HG03108 (cell line): ENCODE measurements at regions not wholly inside any gene's neighbourhood (a gene's known extent, or its start where the extent isn't known, plus 50 kb on each side); places are given as distances from the start of the nearest gene placed in this dataset.

Experiments
- ATAC-seq: cut with Tn5 transposase; IDR thresholded peaks from one replicate; pipeline ENCODE4 v1.9.1; 2021; ENCODE audit warnings: moderate library complexity; ENCODE audit not compliant: unreplicated experiment

DNA sequence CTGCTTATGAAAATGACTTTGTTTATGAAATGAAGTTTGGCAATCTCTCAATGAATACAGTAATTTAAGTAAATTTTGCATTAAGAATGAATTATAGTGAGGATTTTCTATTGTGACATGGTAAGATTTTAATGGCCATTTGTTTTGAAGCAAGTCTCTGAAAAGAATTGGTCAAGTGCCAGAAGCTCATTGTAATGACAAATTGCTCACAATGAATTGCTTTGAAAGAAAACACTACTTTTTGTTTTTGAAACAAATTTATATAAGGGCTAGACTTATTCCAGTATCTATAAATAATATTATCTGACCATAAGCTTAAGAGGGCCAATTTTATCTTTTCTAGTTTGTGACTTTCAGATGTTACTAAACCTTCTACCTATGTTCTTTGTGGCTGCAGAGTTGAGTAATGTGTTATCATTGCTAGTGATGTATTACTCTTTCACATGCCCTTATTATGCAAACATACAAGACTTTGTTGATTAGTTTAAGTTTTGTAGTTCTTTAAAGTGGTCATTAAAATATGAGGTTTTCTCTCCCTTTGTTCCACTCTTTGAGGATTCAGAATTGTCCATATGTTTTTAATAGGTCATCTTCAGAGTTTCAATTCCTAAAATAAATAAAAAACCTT lies 93.0 kb upstream of the ZNF608 start:
- ATAC-seq = no peak

DNA sequence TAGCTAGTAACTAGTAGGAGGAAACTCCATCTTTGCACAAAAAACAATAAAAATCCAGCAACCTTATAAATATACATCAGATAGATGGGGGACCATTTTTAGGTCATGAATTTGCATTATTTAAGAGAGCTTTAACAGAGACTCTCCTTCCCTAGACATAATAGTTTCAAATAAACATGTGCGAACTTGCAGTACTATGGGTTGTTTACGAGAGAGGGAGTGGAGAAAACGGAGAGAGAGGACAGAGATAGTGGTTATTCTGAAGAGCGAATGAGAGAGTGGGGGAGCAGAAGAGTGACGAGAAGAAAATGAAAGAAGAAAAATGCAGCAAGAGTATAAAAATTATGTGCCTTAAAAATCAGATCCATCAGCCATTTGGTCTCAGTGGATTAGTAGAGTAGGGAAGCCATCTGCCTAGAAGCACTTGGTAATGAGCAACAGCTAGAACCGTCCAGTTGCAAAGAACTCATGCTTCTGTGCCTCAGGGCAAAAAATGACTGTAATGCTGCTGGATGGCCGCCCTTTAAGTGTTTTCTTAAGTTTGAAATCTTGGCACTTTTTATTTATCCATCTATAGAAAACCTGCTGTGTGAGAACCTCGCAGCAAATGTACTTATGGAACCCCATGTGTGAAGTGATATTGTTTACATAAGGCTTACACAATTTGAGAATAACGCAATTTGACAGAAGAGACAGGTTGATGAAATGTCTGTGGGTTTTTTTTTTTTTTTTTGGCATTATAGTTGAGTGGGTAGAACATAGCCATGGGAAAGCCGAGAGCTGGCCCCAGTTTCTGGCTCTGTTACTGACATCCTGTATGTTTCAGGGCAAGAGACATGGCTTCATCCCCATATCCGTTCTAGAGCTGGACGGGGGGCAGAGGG lies 95.6 kb upstream of the ZNF608 start:
- no peak for ATAC-seq

DNA sequence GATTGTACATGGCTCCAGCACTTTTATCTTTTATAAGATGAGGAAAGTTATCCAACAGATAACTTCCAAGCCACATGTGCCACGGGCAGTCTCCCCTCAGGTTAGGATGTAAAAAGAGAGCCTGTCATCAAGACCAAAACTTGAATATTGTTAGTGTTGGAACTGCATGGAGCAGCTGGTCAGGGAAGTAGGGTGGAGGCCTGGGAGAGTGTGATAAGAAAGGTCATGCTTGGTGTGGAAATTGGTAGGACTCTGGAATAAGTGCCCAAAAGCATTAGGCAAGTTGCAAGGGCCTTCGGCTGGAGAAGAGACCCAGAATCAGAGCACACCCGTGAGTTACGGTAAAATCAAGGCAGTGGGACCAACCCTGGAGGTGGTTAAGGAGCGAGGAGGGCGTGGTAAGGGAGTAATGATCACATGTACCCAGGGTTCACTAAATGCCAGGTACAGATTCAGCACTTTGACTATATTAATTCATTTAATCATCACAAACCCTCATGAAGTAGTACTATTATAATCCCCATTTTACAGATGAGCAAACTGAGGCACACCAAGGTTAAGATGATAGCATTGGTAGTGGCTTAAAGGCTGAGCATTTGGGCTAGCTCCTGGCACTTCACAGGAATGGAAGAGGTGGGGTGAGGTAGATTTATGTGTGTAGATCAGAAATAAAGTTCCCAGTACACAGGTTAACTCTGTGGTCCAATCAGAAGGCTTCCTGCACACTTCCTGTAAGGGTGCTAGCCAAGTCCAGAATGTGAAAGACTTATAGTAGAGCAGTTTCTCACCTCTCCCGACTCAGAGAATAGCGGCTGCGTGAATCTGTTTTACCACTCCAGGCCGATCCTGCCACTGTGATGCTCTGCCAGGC lies 96.5 kb upstream of the ZNF608 start:
- ATAC-seq = no peak

DNA sequence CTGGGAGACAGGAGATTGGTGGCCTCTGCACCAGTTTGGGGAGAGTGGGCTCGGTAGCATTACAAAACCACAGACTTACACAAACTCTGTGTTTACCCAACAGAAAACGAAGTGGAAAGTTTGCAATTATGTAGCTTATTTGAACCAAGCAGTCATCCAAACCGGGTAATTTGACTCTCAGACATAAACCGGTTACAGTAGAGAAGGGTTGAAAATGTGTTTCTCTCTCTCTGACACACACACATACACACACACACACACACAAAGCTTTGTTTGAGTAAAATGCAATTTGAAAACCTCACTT lies 97.1 kb upstream of the ZNF608 start:
- ATAC-seq = no peak

DNA sequence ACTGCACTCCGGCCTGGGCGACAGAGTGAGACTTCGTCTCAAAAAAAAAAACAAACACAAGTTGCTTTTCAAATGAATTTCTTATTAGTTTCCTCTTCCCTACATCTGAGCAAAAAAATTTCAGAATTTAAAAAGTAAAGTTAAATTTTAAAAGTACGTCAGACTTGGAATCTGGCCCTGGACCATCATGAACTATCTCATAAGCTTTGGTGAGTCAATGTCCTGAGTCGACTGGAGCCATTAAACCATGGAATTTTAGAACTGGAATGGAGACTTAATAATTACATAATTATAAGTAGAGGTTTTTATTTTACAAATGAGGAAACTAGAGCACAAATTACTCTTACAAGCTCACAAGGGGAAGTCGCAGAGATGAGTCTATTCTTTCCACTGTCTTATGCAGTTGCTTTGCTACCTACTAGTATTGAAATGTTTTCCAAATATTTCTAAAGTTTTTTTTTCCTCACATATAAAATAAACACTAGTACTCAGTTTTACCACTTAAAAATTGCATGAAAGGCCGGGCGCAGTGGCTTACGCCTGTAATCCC lies 98.0 kb upstream of the ZNF608 start:
- ATAC-seq = no peak

DNA sequence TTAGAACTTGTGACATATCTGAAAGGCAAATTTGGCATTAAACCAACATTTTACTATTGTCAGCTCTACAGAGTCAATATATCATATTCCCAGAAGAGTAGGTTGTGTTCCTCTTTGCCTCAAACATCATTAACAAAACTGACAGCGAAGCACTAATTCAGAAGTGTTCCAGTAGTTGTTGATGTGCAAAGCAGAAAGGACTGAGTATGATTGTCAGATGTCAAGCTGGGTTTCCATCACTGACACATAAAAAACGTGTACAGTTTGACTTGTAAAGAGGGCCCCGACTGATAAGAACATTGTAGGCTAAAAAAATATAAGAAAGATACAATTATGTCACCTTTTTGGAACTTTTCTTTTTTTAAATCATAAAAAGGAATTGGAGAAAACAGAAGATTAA lies 101.5 kb upstream of the ZNF608 start:
- no peak for ATAC-seq

DNA sequence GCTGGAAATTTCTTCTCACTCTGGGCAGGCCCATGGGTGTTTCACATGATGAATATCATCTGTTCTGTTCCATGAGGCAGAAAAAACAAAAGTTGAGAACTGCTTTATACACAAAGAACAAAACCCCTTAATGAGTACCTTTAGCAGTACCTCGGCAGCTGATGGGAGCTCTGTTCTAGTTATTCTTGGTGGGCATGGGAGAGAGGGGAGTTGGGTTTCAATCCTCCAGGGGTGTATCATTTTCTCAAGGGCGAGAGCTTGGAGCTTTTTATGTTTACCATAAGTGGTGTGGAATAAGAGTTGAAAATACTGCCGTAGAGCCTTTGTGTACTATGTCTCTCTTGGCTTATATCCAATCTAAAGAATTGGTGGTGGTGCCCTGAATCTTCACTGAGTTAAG lies 103.3 kb upstream of the ZNF608 start:
- no peak for ATAC-seq

DNA sequence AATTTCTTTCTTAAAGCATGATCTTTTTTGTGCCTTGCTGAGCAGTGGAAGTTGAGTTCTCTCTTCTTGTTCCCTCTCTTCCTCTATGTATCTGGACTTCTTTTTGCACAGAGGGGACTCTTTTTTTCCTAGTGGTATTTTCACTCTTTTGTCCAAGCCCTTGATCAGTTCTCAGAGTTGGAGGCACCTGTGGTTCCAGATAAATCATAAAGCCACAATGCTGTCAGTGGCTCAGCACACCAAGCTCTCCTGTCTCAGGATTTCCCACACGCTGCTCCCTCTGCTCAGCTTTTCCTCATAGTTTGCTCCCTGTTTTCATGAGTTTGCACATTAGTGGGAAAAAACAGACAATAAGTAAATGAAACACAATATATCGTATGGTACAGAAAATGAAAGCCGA lies 110.3 kb upstream of the ZNF608 start:
- no peak for ATAC-seq

DNA sequence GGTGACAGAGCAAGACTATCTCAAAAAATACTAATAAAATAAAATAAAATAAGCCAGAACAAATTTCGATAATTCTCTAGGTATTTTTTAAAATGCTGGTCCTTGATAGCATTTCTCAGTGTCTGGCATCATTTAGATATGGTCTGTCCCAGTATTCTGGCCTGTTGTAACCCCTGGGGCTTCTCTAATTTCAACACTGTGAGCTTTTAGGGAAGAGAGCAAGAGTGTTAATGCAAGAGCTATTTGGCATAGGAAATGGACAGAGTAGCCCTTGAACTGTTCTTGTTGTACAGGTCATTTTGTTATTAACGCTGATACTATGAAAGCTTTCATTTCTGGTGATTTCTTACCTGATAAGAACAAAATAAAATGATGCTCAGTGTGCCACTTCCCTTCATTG lies 112.2 kb upstream of the ZNF608 start:
- ATAC-seq = no peak

DNA sequence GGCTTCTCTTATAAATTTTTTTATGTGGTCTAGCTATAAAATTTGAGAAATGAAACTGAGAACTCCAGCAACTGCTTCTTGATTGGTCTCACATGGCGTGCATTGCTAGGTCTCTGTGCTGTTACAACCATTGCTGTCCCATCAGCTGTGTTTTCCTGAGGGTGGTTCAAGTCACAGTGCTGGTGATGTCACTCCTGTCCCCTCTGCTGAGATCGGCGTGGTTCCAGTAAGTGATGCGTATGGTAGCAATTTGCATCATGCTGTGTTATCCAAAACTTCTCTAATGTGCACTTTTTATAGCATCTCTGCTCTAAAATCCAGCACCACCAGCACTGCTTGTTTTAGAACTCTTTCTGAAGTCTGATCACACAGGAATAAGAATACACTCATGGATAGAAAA lies 112.6 kb upstream of the ZNF608 start:
- no peak for ATAC-seq

DNA sequence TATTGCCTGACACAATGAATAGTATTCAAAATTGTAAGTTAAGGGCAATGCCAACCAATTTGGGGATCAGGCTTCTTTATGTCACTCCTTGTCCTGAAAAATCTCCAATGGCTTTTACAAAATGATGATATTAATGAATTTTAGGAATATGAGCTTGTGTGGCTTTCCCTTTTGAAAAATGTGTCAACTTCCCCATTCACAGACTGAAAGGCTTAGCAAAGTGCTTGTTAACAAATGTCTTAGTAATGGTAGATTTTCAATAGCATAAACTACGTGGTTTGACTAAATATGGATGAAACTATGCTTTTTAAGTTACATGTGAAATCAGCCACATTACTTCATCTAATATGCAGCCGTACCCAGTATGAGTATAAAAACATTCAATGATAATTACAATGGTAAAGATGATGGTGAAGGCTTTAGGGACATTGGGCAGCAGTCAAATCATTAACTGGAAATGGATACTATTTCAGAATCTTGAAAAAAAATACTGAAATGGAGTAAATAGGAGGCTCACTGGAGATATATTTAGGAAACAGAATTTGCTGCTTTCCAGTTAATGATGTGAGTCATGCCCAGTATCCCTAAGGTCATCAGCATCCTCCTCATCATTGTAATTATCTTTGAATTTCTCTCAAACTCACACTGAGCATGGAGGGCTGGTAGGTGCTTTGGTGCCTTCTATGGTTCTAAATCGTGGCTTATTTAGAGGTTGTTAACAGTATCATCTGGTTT lies 113.3 kb upstream of the ZNF608 start:
- no peak for ATAC-seq

DNA sequence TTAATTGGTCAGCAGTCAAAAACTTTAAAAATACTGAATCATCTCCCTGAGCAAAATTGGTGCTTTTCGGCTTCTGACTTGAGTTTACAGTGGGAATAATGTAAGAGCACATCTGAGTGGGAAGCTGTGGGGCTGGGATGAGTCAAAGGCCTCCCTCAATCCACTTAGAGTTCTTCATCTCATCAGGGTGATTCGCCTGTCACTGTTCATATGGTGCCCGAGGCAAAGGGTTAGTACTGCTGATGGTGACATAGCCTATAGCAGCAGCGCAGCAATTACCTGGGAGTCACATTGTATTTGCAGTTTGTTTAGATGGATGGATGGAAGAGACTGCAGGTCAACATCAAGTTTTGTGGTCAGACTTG lies 113.8 kb upstream of the ZNF608 start:
- ATAC-seq = no peak

DNA sequence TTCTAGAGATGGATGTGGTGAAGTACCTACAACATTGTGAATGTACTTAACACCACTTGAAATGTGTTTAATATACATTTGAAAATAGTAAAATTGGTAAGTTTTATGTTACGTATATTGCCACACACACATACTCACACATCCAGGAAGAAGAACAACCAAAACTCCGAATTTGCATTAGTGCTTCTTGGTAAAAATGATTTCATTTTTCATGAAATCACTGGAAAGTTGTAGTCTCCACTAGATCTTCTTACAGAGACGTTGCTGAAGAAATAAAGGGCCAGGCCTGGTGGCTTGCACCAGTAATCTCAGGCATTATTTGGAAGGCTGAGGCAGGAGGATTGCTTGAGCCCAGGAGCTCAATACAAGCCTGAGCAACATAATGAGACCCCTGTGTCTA lies 118.6 kb upstream of the ZNF608 start:
- ATAC-seq = no peak

DNA sequence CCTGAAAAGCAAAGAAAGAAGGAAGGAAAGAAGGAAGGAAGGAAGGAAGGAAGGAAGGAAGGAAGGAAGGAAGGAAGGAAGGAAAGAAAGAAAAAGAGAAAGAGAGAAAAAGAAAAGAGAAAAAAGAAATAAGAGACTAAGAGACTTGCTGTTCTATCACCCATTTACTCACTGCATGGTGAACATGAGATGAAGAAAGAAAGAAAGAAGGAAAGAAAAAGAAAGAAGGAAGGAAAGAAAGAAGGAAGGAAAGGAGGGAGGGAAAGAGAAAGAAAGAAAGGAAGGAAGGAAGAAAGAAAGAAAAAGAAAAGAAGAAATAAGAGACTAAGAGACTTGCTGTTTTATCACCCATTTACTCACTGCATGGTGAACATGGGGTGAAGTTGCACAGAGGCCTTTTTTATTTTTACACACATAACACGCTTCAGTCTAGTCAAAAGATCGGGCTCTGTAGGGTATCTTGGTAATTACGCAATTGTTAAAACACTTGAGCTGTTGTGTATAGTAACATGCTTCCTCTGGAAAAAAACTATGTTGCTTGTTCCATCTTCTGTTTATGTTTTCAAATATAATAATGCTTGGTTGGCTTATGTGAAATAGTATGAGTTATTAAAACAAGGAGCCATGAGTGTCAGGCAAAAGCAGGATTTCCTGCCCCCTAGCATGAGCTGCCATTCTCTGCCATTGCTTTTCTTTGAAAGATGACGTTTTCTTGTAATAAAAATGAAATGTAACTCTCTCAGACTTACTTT lies 119.3 kb upstream of the ZNF608 start:
- ATAC-seq = no peak

DNA sequence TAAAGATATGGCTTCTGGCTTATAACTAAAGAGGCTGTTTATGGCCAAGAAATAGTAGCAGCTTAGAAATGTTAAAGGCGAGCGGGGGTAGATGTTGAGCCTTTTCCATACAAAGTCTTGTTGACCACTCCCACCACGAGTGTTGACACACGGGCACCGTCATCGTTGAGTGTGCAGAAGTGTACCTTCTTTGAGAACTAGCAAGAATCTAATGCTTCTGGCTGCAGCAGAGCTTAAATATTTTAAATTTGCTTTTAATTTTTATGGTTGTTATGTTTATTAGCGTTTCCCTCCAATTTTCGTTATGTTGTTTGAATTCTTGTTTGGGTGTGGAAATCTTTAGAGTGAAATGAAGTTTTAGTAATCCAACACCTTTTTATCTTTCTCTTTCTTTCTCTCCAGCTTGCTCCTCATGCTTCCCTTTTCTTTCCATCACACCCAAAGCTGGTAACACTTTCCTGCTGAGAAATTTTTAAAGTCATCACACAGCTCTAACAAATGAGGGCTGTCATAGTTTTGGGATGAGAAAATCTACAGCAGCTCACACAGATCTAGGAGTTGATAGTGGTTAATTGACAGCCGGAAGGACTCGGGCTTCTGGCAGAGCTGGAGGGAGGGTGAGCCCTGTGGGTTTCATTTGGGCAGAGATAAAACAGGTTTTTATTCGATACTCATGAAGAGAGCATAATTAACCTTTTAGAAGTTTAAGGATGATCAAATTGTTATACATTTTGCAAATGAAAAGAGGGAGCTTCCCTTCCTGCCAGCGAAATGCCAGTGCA lies 120.1 kb upstream of the ZNF608 start:
- no peak for ATAC-seq

DNA sequence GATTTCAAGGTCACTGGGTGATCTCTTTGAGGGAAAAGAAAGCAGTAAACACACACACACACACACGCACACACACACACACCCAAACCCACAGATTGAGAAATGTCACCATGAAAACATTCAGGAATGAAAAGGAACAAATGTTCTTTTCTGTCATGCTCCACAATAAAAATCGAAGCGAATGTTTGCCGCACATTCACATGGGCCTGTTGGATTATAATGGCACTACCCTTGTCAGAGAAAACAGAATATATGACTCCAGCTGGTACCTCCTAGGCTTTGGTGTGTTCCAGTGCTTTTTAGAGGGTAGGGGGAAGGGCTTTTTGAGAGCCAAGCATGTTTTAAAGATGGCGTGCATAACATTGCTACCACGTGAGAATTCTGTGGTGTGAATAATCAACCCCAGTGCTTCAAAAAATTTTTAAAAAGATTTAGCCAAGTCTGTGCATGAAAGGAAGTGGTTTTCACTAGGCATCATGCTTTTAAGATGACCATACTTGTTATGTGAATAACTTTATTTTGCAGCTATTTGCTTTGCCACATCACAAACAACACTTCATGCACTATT lies 120.8 kb upstream of the ZNF608 start:
- ATAC-seq = no peak

DNA sequence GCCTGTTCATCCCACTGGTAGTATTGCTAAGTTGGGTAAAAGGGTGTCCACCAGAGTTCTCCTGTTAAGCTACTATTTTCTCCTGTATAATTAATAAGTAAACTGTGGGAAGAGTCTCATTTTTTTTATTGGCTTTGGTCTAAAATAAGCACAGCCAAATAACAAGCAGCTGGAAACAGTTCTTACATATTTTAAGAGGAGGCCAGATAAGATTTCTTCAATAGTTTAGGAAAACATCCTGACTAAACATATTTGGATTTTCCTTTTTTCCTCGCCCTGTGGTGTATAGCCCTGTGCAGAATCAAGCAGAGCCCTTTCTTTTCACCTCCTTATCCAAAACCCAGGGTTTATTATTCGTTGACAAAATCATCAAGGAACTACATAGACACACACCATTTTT lies 122.2 kb upstream of the ZNF608 start:
- ATAC-seq = no peak

DNA sequence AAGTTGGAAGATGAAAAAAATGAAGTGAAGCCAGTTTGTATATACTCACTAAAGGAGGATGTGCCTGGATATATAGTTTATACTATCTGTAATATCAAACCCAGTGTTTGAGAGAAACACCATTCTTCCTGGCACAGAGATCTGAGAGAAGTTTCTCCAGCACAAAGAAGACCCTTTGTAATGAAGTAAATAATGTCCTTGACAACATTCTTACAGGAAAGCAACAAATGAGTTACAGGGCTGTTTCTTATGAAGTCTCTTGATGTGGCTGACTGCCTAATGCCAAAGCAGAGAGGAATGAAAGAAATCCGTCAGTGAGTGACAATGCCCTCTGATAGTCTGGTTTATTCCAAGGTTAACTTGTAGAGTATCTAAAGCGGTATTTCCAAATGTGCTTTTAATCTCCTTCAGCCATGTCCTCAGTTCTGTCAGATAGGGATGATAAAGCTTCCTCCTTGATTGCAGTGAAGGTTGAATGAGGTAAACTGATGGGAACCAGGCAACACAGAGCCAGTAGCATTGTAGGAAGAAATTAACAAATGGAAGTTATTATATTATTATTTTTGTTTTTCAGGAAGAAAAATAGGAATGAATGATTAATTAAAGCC lies 123.1 kb upstream of the ZNF608 start:
- no peak for ATAC-seq

DNA sequence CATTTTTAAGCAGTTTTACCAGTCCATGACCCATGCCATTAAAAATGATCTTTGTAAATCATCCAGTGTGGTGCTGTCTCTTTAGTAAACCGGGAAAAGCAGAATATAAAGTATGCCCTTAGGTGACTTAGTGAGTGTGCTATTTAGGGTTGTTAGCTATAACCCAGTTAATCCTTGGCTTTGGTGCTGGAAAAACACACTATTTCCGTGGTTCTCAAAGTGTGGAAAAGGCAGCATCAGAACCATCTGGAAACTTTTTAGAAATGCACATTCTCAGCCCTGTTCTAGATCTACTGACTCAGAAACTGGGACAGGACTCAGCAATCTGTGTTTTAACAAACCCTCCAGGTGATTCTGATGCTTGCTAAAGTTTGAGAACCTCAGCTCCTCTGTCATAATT lies 123.6 kb upstream of the ZNF608 start:
- ATAC-seq = no peak
